ENCODE measurements at regions not wholly inside any gene's neighbourhood (a gene's known extent, or its start where the extent isn't known, plus 50 kb on each side); places are given as distances from the start of the nearest gene placed in this dataset.

- WGBS, 2 donors: 63 to 81% methylated on average over 5 of the region's 5 CpGs
- ATAC-seq (no peak), DNase-seq (no peak)
- peaks cover 0 to 4% (median 0%) of the 10 kb centered on the region in 11 donors for H3K9me3 ChIP-seq
- no peaks in the 10 kb centered on the region for H3K36me3 ChIP-seq
- H3K4me1 ChIP-seq: no peaks in the 10 kb centered on the region
- H3K4me3 ChIP-seq: no peak overlapping the region
- no peaks in the 10 kb centered on the region for H3K27me3 ChIP-seq
- TF ChIP-seq, protein P1, sequence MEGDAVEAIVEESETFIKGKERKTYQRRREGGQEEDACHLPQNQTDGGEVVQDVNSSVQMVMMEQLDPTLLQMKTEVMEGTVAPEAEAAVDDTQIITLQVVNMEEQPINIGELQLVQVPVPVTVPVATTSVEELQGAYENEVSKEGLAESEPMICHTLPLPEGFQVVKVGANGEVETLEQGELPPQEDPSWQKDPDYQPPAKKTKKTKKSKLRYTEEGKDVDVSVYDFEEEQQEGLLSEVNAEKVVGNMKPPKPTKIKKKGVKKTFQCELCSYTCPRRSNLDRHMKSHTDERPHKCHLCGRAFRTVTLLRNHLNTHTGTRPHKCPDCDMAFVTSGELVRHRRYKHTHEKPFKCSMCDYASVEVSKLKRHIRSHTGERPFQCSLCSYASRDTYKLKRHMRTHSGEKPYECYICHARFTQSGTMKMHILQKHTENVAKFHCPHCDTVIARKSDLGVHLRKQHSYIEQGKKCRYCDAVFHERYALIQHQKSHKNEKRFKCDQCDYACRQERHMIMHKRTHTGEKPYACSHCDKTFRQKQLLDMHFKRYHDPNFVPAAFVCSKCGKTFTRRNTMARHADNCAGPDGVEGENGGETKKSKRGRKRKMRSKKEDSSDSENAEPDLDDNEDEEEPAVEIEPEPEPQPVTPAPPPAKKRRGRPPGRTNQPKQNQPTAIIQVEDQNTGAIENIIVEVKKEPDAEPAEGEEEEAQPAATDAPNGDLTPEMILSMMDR (IDR thresholded peaks at IDR 0.05): no peak
- H3K27ac ChIP-seq: no peak overlapping the region
- intact Hi-C loops (cut with DNase I): no loop called here
These were observed 419.4 kb downstream of the CENPC start for GRCh38 chr4:67125636-67126514.

DNA sequence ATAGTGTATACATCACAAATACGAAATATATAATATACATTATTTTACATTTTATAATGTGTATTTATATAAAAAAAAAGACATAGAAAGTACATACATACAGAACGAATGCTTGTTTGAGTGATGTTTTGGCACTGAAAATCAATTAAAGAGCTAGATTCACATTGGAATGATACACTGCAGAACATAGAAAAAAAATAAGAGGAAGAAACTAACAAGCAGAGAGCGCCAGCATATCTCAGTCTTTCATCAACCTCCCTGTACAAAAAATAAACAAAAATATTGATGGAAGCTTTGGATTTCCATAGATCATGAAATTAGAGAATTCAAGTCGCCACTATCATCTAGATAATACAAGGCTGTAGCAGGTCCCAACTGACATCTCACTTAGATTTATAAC, 420.6 kb downstream of the CENPC start:
- H3K9me3 ChIP-seq: peaks cover 0 to 4% (median 0%) of the 10 kb centered on the region in 11 donors

DNA sequence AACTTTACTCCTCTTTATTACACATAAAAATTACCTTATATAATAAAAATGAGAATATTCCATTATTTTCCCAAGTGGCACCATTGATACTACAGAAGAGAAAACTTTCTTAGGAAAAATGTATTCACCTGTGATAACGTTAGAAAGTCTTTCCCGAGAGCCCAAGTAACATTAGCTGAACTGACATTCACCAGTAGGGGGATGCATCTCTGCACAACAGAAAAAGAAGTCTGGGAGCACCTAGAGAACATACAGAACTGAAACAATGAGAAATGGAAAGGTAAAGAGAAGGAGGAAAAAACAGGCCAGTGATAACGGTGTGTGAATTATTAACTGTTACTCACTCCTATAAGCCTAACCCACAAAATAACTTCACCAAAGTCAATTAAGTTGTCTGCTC, 423.3 kb downstream of the CENPC start:
- Histone ChIP-seq H3K4me1 (no peaks in the 10 kb centered on the region), H3K36me3 (no peaks in the 10 kb centered on the region), H3K9me3 (no peaks in the 10 kb centered on the region), H3K27ac (no peak overlapping the region), H3K4me3 (no peak overlapping the region), H3K27me3 (no peaks in the 10 kb centered on the region)
- 15 to 25% methylated on average over 3 of the region's 3 CpGs for WGBS, 2 donors
- intact Hi-C loops (cut with DNase I): no loop called here
- TF ChIP-seq, protein P1 (IDR thresholded peaks at IDR 0.05): peak in 4 of 9 donors; percentile 11 to 36 (median 18)
- ATAC-seq: no peak
- no peak for DNase-seq

More for the DNA sequence above, 420.6 kb downstream of the CENPC start:
- DNase-seq: no peak
- Histone ChIP-seq H3K36me3 (no peaks in the 10 kb centered on the region), H3K4me1 (no peaks in the 10 kb centered on the region), H3K27me3 (no peaks in the 10 kb centered on the region), H3K27ac (no peak overlapping the region), H3K4me3 (no peak overlapping the region)
- TF ChIP-seq, protein P1 (IDR thresholded peaks at IDR 0.05): no peak
- intact Hi-C loops (cut with DNase I): no loop called here
- no peak for ATAC-seq
- 70 to 74% methylated on average over 4 of the region's 4 CpGs for WGBS, 2 donors

- H3K27me3 ChIP-seq: no peaks in the 10 kb centered on the region
- no peak overlapping the region for H3K4me3 ChIP-seq
- 71 to 77% methylated on average over 1 of the region's 1 CpG for WGBS, 2 donors
- DNase-seq (no peak), ATAC-seq (no peak)
- H3K4me1 ChIP-seq: no peaks in the 10 kb centered on the region
- TF ChIP-seq, protein P1 (IDR thresholded peaks at IDR 0.05): no peak
- no peaks in the 10 kb centered on the region for H3K9me3 ChIP-seq
- intact Hi-C loops (cut with DNase I): no loop called here
- no peak overlapping the region for H3K27ac ChIP-seq
- no peaks in the 10 kb centered on the region for H3K36me3 ChIP-seq
These were observed 424.9 kb downstream of the CENPC start for GRCh38 chr4:67120369-67120768.

Data from heart right ventricle (tissue), 16 donors.